Dedifferentiated amniotic fluid mesenchymal stem cell (primary cell): ENCODE measurements at regions not wholly inside any gene's neighbourhood (a gene's known extent, or its start where the extent isn't known, plus 50 kb on each side); places are given as distances from the start of the nearest gene placed in this dataset.
"Not testable (repeated sequence)": the region's sequence is repeated elsewhere in the genome, so short reads cannot be mapped to it uniquely, and the experiment has no call there.

Experiments
- DNase-seq: peaks from one replicate; pipeline ENCODE4 v3.0.0-alpha.2; 2016; ENCODE audit errors: extremely low spot score

DNA sequence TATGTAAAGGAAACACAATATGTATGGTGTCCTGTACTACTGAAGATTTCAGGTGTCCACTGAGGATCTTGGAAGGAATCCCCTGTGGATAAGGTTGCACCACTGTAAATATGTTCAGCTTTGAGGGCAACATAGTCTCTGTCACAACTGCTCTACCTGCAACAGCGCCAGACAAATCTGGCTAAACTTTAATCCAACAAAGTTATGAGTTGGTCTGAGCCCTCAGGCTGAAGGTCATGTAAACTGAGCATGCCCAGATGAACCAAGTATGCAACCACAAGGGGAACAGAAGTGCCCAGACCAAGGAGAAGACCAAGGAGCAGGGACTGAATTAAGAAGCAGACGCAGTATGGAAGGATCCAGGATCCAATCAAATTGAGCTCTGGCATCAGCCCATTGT lies 135.0 kb upstream of the ZNF658 start:
- DNase-seq: not testable (repeated sequence)

DNA sequence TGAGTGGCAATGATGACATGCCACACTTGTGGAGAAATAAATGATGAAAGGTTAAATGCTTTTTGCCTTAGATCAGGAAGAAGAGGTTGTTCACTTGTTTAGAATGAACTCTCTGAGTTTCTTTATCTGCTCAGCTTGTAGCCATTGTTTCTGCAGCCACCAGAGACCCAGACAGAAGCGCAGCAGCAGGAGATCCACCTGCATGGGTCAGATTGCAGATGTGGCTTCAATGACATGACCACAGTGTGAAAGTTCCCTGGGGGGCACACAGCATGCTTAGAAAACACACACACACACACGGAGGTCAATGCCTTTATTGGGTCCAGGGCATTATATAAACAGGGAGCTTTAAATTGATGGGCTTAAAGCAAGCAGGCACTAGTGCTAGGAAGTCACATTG lies 129.0 kb upstream of the ZNF658 start:
- DNase-seq: not testable (repeated sequence)

DNA sequence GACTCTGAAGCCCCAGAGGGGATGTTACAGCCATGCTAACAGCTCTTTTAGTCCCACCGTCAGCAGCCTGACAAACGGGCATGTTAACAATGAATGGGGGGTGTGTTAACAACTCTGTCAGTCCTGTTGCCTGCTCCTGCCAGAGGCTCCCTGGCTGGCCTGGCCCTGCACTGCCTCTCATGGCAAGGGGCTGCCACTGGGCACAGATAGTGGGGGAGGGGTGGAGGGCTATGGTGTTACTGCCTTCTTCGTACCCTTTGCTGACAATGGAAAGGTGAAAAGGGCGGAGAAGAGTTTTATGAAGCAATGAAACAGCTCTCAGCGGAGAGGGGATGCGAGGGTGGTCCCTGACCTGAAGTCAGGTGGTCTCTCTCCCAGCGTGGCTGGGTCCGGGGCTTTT lies 125.9 kb upstream of the ZNF658 start:
- not testable (repeated sequence) for DNase-seq

DNA sequence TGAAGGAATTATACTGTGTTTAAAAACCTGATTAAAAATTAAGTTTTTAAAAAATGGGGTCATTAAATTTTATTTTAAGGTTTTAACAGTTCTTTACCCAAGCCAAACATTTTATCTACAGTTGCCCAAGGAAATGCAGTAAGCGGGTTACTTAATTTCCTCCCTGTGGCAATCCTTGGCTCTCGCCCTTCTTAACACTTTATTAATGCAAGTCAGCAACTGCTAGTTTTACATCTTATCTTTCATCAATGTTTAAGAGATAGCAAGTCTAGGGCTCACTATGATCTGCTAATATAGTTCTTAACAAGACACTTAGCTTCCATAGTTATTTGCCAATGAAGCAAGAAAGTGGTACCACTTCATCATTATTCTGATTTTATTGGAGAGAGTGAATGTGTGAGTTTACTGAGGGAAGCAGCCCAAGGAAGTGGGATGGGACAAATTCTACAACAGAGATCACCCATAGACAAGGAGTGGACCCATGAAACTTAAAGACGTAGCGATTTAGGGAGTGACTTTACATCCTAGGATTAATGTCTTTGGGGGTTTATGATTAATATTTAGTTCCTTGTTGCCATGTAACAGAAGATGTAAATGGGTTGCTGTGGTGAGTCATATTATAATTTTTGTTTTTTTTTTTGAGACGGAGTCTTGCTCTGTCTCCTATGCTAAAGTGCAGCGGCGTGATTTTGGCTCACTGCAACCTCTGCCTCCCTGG lies 120.4 kb upstream of the ZNF658 start:
- not testable (repeated sequence) for DNase-seq

DNA sequence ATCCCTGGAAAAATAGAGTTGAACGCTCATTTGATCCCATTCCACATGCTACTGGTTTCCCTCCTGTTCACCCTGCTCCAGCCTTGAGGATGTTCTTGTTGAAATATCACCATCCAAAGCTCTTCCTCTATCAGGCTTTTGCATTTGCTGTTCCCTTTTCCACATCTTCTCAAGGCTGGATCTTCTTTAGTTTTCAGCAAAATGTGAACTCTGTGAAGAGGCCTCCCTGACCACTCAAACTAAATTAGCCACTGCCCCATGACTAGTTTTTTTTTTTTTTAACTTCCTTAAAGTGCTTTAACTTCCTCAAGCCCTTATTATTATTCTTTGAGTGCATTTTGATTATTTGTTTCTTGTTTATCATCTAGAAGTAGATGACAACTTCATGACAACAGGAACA lies 119.3 kb upstream of the ZNF658 start:
- DNase-seq: not testable (repeated sequence)

DNA sequence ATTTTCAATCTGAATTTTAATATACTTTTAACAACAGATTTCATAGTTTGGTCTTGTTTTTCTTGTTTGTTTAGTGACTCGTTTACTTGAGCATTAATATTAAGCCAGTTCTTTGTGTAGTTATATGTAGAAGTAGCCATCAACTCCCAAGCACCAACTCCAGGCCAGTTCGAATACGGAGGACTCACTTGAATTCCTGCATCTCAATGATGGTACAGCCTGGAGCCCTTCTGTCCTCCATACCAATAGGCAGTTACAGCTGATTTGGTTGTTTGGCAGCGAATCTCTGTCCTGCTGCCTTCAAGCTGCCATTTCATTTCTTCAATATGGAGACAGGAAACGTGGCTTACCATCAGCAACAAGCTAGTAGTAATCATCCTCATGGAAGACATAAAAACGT lies 118.5 kb upstream of the ZNF658 start:
- not testable (repeated sequence) for DNase-seq

DNA sequence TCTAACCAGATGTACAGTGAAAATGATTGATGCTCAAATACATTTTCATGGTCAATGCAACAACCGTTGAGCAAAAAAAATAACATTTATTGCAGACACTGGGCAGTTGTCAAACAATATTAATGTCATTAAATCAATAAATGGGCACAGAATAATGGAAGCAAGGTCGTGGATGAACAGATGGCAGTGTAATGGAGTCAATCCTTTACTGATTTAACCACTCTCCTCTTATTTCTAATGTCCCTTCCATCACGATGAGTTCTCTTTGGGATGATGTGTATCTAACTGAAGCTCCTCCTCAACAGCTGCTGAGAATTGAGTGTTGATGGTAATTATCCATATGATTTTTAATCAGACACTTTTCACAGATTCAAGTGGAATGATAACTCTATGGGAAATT lies 114.9 kb upstream of the ZNF658 start:
- not testable (repeated sequence) for DNase-seq

DNA sequence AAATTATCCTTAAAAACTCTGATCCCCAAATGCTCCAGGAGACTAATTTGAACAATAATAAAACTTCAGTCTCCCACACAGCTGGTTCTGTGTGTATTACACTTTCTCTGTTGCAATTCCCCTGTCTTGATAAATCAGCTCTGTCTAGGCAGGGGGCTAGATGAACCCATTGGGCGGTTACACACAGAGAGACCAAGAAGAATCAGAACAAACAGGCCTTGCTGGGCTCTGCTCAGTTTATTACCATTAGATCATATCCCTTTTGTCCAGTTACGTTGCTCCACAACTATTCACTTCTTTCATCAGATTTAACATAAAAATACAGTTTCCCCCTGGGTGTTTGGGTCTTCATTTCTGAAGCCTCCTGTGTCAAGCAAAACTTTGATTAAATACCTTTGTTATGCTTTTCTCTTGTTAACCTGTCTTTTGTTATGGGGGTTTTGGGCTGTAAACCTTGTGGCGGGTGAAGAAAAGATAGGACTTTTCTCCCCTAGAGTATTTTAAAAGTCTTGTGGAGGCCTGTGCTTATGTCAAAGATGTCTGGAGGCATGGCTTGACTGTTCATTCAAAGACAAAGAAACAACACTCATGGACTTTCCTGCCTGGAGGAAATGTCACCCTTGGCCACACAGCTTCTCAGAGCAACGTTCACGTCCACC lies 109.3 kb upstream of the ZNF658 start:
- DNase-seq: not testable (repeated sequence)

DNA sequence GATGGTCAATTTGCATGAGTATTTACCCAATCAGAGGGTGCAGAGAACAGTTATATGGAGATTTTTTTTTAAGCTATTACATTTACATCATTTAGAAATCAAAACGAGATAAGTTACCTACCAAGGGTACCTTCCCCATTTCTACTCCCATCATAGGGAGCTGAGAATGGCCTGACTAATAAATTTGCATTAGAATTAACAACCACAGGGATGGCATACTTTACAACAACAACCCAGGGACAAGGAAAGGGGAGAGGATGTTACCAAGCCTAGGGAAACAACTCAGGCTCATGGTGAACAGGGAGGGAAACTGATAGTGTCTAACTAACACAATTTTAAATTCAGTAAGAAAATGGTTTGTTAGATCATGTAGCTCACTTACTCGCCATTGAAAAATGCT lies 105.8 kb upstream of the ZNF658 start:
- DNase-seq: not testable (repeated sequence)

DNA sequence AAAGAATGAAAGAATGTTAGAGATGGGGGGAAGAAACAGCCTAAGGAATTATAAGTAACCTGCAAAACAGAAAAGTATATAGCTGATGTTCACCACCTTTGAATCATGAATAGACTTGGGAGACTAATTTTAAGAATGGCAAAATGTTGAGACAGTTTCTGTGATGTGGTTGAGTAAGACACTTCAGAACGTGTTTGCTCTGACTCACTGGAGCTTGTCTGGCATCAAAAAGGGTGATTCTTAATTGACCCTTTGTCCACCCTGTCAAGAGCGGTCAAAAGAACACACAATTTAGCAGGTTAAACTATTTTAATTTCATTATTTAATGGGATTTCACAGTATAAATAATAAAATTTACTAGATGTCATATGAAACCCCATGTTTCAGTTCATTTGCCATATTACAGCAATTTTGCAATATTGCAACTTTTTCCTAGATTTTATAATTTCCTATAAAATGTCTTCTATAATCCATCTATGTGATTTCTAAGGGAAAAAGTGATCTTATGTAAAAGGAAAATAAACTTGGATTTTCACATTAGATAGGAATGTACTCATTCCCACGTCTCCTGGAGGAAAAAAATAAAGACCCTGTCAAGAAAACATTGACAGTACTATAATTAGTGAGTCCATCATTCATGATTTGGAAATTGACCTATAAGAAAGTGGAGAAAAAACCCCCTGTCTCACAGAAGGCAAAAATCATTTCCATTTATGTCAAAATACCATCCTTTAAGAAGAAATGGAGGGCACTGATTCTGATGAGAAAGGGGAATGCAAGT lies 104.6 kb upstream of the ZNF658 start:
- not testable (repeated sequence) for DNase-seq

DNA sequence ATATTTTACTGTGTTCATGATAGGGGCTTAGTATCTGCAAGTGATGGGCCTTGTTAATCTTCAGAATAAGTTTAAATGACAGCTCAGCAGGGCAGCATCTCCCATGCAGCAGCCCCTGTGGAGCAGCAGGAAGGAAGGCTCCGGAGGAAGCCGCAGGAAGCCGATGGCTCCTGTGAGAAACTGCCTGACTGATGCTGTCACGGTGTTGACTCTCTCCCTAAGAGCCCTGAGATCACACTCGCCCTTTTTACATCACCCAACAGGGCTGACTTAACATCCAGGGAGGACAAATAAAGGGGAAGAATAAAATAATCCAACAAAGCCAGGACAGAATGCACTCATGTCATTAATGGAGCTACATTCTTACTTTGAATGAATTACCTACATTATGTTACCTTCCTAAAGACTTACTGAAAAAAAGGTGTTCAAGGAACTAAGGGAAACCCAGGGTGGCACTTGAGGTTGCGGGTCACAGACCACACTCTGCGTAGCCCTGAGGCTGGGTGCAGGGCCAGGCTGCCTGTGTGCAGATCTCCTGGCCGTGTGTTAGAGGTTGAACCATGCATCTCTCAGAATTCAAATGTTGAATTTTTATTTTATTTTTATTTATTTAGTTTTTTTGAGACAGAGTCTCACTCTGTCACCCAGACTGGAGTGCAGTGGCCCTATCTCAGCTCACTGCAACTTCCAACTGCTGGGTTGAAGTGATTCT lies 102.5 kb upstream of the ZNF658 start:
- DNase-seq: peak; percentile 3

DNA sequence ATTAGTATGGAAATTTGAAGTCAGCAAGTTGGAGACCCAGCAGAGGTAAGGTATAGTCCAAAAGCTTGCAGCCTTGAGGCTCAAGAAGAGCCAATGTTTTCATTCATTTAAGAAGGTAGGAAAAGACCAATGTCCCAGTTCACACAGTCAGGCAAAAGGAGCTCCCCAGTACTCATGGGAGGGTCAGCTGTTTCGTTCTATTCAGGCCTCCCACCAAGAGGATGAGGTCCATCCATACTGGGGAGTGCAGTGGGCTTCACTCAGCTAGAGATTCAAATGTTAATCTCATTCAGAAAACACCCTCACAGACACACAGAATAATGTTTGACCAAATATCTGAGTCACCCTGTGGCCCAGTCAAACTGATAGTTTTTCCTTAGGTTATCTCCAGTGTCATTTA lies 96.9 kb upstream of the ZNF658 start:
- DNase-seq: peak; percentile 8

DNA sequence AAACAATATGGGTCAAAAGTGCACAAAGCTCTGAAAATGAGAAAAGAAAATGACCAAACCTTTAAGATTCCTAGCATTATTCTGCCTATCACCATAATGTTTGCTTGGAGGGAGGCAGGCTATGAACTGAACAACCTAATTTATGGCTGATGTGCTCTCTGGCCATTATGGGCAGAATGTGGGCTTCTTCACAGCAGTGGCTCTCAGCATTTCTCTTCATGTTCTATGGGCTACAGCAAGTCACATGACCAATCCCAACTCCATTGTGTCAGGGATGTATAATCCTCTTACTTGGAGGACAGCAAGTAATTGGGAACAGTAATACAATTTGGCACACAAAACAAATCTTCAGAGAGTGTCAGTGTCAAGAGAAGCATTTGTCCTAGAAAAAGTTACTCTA lies 90.3 kb upstream of the ZNF658 start:
- DNase-seq: not testable (repeated sequence)

DNA sequence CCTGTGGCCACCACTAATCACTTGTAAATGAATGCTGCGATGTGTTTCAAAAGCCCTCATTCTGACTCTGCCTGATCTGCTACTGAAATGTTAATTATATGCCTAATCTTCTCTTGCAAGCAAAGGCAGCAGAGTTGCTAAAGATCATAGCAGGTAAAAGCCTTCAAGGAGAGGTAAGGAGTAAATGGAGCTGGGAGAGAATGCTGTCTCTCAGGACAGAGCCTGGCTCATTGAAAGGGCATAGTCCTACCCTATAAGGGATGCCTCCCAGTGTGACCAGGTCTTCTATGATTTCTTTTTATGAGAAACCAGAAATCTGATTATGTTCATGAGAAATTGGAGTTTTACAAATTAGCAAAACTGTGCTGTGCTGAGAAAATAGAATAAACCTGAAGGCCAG lies 88.2 kb upstream of the ZNF658 start:
- not testable (repeated sequence) for DNase-seq

DNA sequence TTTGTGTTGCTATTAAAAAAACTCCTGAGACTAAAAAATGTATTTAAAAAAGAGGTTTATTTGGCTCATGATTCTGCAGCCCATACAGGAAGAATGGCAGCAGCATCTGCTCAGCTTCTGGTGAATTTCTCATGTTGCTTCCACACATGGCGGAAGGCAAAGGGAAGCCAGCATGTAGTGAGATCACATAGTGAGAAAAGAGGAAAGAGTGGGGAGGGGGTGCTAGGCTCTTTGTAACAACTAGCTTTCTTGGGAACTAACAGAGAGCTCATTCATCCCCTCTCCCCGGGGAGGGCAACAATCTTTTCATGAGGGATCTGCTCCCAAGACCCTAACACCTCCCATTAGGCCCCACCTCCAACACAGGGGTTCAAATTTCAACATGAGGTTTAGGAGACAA lies 87.6 kb upstream of the ZNF658 start:
- not testable (repeated sequence) for DNase-seq

DNA sequence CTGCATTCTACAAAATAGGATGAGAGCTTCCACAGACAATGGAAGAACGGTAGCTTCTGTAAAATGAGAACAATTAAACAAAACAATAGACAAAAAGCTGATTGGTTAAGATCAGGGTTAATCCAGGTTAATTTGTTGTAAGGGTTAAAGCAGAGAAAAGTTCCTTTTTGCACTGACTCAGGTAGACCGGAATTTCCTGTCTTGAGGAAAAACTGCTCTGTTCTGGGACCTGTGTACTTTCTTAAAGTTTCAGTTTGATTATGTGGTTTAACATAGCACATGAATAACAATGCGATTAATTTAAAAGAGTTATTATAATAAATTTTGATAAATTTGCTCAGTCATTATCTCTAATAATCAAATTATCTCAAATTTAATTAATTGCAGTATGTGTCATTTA lies 86.5 kb upstream of the ZNF658 start:
- DNase-seq: not testable (repeated sequence)

DNA sequence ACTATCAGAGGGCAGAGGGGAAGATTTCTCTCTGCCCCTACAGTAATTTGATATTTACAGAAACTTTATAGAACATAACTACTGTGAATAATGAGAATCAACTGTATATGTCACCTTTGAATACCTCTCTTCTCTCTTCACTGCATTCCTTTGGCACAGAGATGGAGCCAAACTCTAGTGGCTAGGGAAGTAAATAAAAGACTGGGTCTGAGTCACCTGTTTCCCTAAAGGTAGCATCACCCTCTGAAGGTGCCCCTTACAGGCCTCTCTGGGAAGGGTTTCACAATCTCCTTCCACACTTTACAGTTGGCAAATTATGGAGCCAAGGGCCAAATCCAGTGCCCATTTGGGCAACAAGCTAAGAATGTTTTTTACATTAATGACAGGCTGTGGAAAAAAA lies 81.0 kb upstream of the ZNF658 start:
- not testable (repeated sequence) for DNase-seq

DNA sequence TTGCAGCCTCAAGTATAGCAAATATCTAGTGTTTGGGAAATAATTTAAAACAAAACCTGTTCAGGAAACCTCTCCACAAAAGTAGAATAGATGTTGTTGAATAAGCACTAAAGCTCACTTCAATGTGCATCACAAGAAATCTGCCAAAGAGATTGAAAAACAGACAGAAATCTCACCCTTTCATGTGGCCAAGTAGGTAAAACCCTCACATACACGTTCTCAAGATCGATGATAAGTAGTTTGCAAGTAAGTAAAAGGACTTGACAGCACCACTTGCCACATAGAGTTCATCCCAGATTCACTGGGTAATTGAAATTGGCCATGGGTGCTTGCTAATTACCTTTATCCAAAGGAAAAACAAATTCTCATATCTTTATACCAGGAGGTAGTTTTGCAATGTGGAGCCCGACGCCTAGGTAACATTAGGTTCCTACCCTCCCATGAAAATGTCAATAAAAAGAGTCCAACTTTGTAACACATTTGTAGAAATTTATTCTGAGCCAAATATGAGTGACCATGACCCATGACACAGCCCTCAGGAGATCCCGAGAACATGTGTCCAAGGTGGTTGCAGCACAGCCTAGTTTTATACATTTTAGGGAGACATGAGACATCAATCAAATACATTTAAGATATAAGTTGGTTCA lies 80.4 kb upstream of the ZNF658 start:
- not testable (repeated sequence) for DNase-seq

DNA sequence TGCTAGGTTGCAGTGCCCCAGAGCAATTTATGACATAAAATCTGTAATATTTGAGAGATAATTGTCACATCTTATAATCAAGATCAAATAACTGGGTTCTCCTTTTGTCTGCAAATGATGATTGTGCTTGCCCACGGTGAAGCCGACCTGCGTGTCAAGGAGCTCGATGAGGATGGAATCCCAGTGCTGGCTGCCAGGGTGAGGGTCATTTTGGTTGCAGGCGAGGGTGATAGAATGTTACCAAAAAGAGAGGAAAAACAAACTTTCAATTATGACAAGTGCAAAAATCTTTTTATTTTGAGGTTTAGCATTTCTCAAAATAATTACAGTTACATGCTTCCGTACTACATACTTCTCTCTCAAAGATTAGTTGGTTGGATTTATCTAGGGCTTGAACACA lies 76.4 kb upstream of the ZNF658 start:
- DNase-seq: not testable (repeated sequence)

DNA sequence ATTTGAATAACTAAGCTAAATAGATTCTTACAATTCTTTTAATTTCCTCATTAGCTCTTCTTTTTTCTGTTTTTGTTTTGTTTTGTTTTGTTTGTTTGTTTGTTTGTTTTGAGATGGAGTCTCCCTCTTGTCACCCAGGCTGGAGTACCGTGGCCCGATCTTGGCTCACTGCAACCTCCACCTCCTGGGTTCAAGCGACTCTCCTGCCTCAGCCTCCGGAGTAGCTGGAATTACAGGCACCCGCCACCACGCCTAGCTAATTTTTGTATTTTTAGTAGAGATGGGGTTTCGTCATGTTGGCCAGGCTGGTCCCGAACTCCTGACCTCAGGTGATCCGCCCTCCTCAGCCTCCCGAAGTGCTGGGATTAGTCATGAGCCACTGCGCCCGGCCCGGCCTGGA lies 70.7 kb upstream of the ZNF658 start:
- not testable (repeated sequence) for DNase-seq

DNA sequence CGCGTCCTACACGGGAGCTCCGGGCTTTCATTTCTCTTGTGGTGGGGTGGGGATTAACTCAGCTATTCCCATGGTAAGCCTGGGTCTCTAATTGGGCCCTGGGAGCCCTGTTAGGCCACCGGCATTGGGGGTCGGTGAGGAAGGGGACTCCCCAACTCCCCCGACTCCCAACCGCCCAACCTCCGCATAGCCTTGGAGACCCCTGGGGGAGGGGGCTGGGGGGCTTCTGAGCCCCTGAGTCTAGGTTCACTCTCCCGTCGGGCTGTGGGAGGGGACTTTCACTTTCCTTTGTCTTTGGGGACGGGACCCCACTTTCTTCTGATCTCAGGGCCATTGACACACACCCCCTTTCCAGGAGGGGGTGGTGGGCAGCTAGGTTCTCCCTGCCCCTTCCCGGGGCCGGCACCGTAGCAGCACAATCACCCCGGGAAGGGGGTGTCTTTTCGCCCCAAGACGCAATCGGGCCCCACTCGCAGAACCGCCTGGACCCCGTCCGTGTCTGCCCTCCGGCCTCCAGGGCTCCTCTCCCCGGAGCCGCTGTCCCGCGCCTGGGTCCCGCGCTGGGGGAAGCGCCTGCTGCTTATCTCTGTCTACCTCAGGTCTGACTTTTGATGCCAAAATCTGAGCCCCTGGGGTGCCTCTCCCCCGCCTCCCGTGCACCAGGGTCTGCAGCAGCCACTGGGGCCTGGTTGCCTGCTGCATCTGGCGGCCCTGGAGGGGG lies 69.6 kb upstream of the ZNF658 start:
- not testable (repeated sequence) for DNase-seq
